8988T (cell line): ENCODE measurements at regions not wholly inside any gene's neighbourhood (a gene's known extent, or its start where the extent isn't known, plus 50 kb on each side); places are given as distances from the start of the nearest gene placed in this dataset.

Source experiments
- DNase-seq: peaks from one replicate; pipeline ENCODE4 v3.0.0; 2011

- DNase-seq: no peak
Observed at GRCh38 chr4:144304025-144304424, 163.5 kb upstream of the GYPA start.

- DNase-seq: no peak
Observed at GRCh38 chr4:144310535-144310934, 170.0 kb upstream of the GYPA start.

- DNase-seq: no peak
Observed at GRCh38 chr4:144313370-144313769, 172.9 kb upstream of the GYPA start.

GRCh38 chr4:144316869-144317268 is 176.4 kb upstream of the GYPA start:
- no peak for DNase-seq

GRCh38 chr4:144318797-144319196 is 178.3 kb upstream of the GYPA start:
- no peak for DNase-seq

GRCh38 chr4:144336633-144337032 is 196.1 kb upstream of the GYPA start:
- DNase-seq: no peak

- DNase-seq: no peak
Observed at GRCh38 chr4:144338148-144338547, 197.6 kb upstream of the GYPA start.

- no peak for DNase-seq
Observed at GRCh38 chr4:144338834-144339233, 198.3 kb upstream of the GYPA start.

- no peak for DNase-seq
Observed at GRCh38 chr4:144340931-144341330, 200.4 kb upstream of the GYPA start.

GRCh38 chr4:144342949-144343760 is 202.6 kb upstream of the GYPA start:
- no peak for DNase-seq

GRCh38 chr4:144347121-144347520 is 206.6 kb upstream of the GYPA start:
- no peak for DNase-seq

- no peak for DNase-seq
Observed at GRCh38 chr4:144350706-144351105, 210.2 kb upstream of the GYPA start.

- DNase-seq: no peak
Observed at GRCh38 chr4:144351306-144351705, 210.8 kb upstream of the GYPA start.

- no peak for DNase-seq
Observed at GRCh38 chr4:144353292-144353691, 212.8 kb upstream of the GYPA start.

- DNase-seq: peak; percentile 13
Observed at GRCh38 chr4:144355811-144356757, 215.6 kb upstream of the GYPA start.

GRCh38 chr4:144356941-144357381 is 216.4 kb upstream of the GYPA start:
- DNase-seq: no peak

GRCh38 chr4:144357975-144358374 is 217.5 kb upstream of the GYPA start:
- no peak for DNase-seq

GRCh38 chr4:144360146-144360793 is 219.8 kb upstream of the GYPA start:
- DNase-seq: no peak

- no peak for DNase-seq
Observed at GRCh38 chr4:144362366-144362765, 221.8 kb upstream of the GYPA start.

GRCh38 chr4:144363890-144364289 is 223.4 kb upstream of the GYPA start:
- DNase-seq: no peak

GRCh38 chr4:144366425-144366824 is 225.9 kb upstream of the GYPA start:
- no peak for DNase-seq

- no peak for DNase-seq
Observed at GRCh38 chr4:144371485-144371884, 231.0 kb upstream of the GYPA start.

GRCh38 chr4:144374065-144374464 is 233.5 kb upstream of the GYPA start:
- no peak for DNase-seq
